HCT116 (cell line): ENCODE measurements at regions not wholly inside any gene's neighbourhood (a gene's known extent, or its start where the extent isn't known, plus 50 kb on each side); places are given as distances from the start of the nearest gene placed in this dataset.

Experiments
- ATAC-seq: fragments of 200-7000 bp; cut with Tn5 transposase; 2 replicates; pipeline ENCODE4 v1.9.1; 2020; ENCODE audit warnings: mild to moderate bottlenecking, moderate library complexity
- BruUV-seq: library from RNA; stranded (reverse); fragments of 400-500 nt; replicated peaks from 2 replicates; lab custom pipeline; 2021; lab: Mats Ljungman, UMichigan
- CTCF ChIA-PET: fragments of 300-600 bp; sonication (Branson Sonifier 250); formaldehyde crosslinking; loops from one replicate; lab custom pipeline; 2021; ENCODE audit warnings: antibody characterized with exemption; lab: Charles Lee
- POLR2A ChIA-PET: fragments of 300-600, 350-600 bp; sonication (Branson Sonifier 250); formaldehyde crosslinking; loops from one replicate; lab custom pipeline; 2021; ENCODE audit warnings: antibody characterized with exemption; lab: Charles Lee
- RAD21 ChIA-PET, 2 experiments: fragments of 300-600 bp; sonication (Branson Sonifier 250); formaldehyde crosslinking; loops; one replicate each; lab custom pipeline; 2023; ENCODE audit warnings: low total read pairs in 2 of 2; ENCODE audit not compliant: uncharacterized antibody in 2 of 2, unreplicated experiment in 2 of 2, low non-redundant PET in 1 of 2; lab: Charles Lee
- DNase-seq: peaks from one replicate; pipeline ENCODE4 v3.0.0-alpha.2; 2010; ENCODE audit warnings: low read depth, low spot score
- H2AFZ ChIP-seq: fragments of 200-600 bp; shearing (Covaris generic), sonication (generic); 2 replicates; pipeline ENCODE4 v1.6.1; 2017; ENCODE audit warnings: low read depth, mixed run types, mixed read lengths, antibody characterized with exemption, low read length; ENCODE audit not compliant: poor library complexity, severe bottlenecking
- H3K27ac ChIP-seq: 2 replicates; pipeline ENCODE4 v1.5.1; 2012; ENCODE audit warnings: low read depth, low read length
- H3K27me3 ChIP-seq: fragments of 200-600 bp; sonication (generic); 2 replicates; pipeline ENCODE4 v1.6.1; 2016; ENCODE audit warnings: mixed run types, low read length, mixed read lengths; ENCODE audit not compliant: insufficient read depth
- H3K36me3 ChIP-seq, 2 experiments: fragments of 200-500 bp in 1 of 2; fragments of 200-600 bp in 1 of 2; sonication (Bioruptor generic) in 1 of 2; sonication (generic) in 1 of 2; 2 replicates each; pipeline versions ENCODE4 v1.5.1 to v1.6.1; 2014 to 2016; ENCODE audit warnings: low read length in 2 of 2, inconsistent platforms in 1 of 2, mixed read lengths in 1 of 2, mixed run types in 1 of 2; ENCODE audit not compliant: insufficient read depth in 2 of 2, control insufficient read depth in 1 of 2
- H3K4me1 ChIP-seq, 2 experiments: fragments of 200-600 bp in 1 of 2; sonication (generic) in 1 of 2; 2 replicates each; pipeline versions ENCODE4 v1.5.1 to v1.6.1; 2012 to 2017; ENCODE audit warnings: low read length in 2 of 2, inconsistent platforms in 1 of 2, mild to moderate bottlenecking in 1 of 2, mixed read lengths in 1 of 2, mixed run types in 1 of 2, moderate library complexity in 1 of 2; ENCODE audit not compliant: insufficient read depth in 2 of 2, control insufficient read depth in 1 of 2
- H3K4me2 ChIP-seq: fragments of 200-600 bp; sonication (generic); 2 replicates; pipeline ENCODE4 v1.6.1; 2017; ENCODE audit warnings: mixed run types, low read length, mixed read lengths
- H3K4me3 ChIP-seq, 2 experiments: fragments of 200-600 bp in 1 of 2; sonication (generic) in 1 of 2; replicated peaks in 1 of 2; 2 replicates each; pipeline ENCODE4 v1.5.1; 2011 to 2016; ENCODE audit warnings: low read length in 2 of 2, control low read depth in 1 of 2, low read depth in 1 of 2, mild to moderate bottlenecking in 1 of 2, mixed read lengths in 1 of 2, mixed run types in 1 of 2
- H3K79me2 ChIP-seq: fragments of 200-600 bp; sonication (generic); 2 replicates; pipeline ENCODE4 v1.6.1; 2017; ENCODE audit warnings: mild to moderate bottlenecking, mixed run types, low read length, moderate library complexity, mixed read lengths; ENCODE audit not compliant: insufficient read depth
- H3K9ac ChIP-seq: fragments of 200-600 bp; sonication (generic); 2 replicates; pipeline ENCODE4 v1.6.1; 2016; ENCODE audit warnings: low read length, mixed read lengths
- H3K9me2 ChIP-seq: fragments of 200-600 bp; sonication (generic), shearing (Covaris generic); 2 replicates; pipeline ENCODE4 v1.6.1; 2017; ENCODE audit warnings: mixed run types, mild to moderate bottlenecking, moderate library complexity; ENCODE audit not compliant: insufficient read depth
- H3K9me3 ChIP-seq, 2 experiments: fragments of 200-500 bp in 1 of 2; fragments of 200-600 bp in 1 of 2; sonication (Bioruptor generic) in 1 of 2; sonication (generic) in 1 of 2; 2 replicates each; pipeline ENCODE4 v1.6.1; 2014 to 2017; ENCODE audit warnings: low read length in 2 of 2, mixed read lengths in 2 of 2, inconsistent platforms in 1 of 2, low read depth in 1 of 2, mild to moderate bottlenecking in 1 of 2, mixed run types in 1 of 2, moderate library complexity in 1 of 2; ENCODE audit not compliant: control insufficient read depth in 1 of 2, insufficient read depth in 1 of 2
- H4K20me1 ChIP-seq: fragments of 200-600 bp; sonication (generic), shearing (Covaris generic); 2 replicates; pipeline ENCODE4 v1.6.1; 2017; ENCODE audit warnings: mixed run types, mild to moderate bottlenecking, moderate library complexity; ENCODE audit not compliant: insufficient read depth
- ATF3 ChIP-seq: IDR thresholded peaks from 2 replicates; pipeline ENCODE4 v1.6.1; 2012
- CBX3 ChIP-seq: IDR thresholded peaks from 2 replicates; pipeline ENCODE4 v1.6.1; 2012; ENCODE audit warnings: low read depth
- CEBPB ChIP-seq: IDR thresholded peaks from 2 replicates; pipeline ENCODE4 v1.6.1; 2012; ENCODE audit warnings: low read depth
- CTCF ChIP-seq, 3 experiments: fragments of 200-600 bp in 1 of 3; sonication (generic) in 1 of 3; IDR thresholded peaks in 2 of 3; conservative IDR thresholded peaks in 1 of 3; 2 replicates each; pipeline ENCODE4 v1.5.1; 2012 to 2017; ENCODE audit warnings: low read depth in 2 of 3, low read length in 2 of 3, antibody characterized with exemption in 1 of 3, borderline replicate concordance in 1 of 3, control low read depth in 1 of 3, mild to moderate bottlenecking in 1 of 3, mixed read lengths in 1 of 3, mixed run types in 1 of 3, moderate library complexity in 1 of 3; ENCODE audit not compliant: insufficient read depth in 1 of 3
- EGR1 ChIP-seq: IDR thresholded peaks from 2 replicates; pipeline ENCODE4 v1.6.1; 2012; ENCODE audit warnings: low read depth
- ELF1 ChIP-seq: IDR thresholded peaks from 2 replicates; pipeline ENCODE4 v1.6.1; 2012; ENCODE audit warnings: low read depth, borderline replicate concordance
- EZH2phosphoT487 ChIP-seq: fragments of 200-600 bp; IDR thresholded peaks from 2 replicates; pipeline ENCODE4 v1.6.1; 2018; ENCODE audit warnings: antibody characterized with exemption, borderline replicate concordance
- JUND ChIP-seq: IDR thresholded peaks from 2 replicates; pipeline ENCODE4 v1.6.1; 2012
- MAX ChIP-seq: IDR thresholded peaks from 2 replicates; pipeline ENCODE4 v1.6.1; 2012
- POLR2A ChIP-seq: IDR thresholded peaks from 2 replicates; pipeline ENCODE4 v1.7.0; 2011; ENCODE audit warnings: borderline replicate concordance; ENCODE audit not compliant: insufficient read depth, insufficient read length; ENCODE audit errors: extremely low read depth
- POLR2AphosphoS5 ChIP-seq: IDR thresholded peaks from 2 replicates; pipeline ENCODE4 v1.6.1; 2011; ENCODE audit warnings: mild to moderate bottlenecking, low read depth, low read length, moderate library complexity
- REST ChIP-seq: IDR thresholded peaks from 2 replicates; pipeline ENCODE4 v1.6.1; 2012; ENCODE audit warnings: low read depth
- SIN3A ChIP-seq: IDR thresholded peaks from 2 replicates; pipeline ENCODE4 v1.6.1; 2012; ENCODE audit warnings: low read depth
- SP1 ChIP-seq: IDR thresholded peaks from 2 replicates; pipeline ENCODE4 v1.6.1; 2012; ENCODE audit warnings: low read depth
- SRF ChIP-seq: IDR thresholded peaks from 2 replicates; pipeline ENCODE4 v1.6.1; 2012; ENCODE audit warnings: low read depth
- TCF7L2 ChIP-seq: IDR thresholded peaks from 2 replicates; pipeline ENCODE4 v1.7.0; 2011; ENCODE audit warnings: borderline replicate concordance, inconsistent platforms; ENCODE audit not compliant: insufficient read depth, insufficient read length; ENCODE audit errors: extremely low read depth
- YY1 ChIP-seq: IDR thresholded peaks from 2 replicates; pipeline ENCODE4 v1.6.1; 2011; ENCODE audit warnings: low read length, low read depth, moderate library complexity, mild to moderate bottlenecking; ENCODE audit not compliant: insufficient replicate concordance; ENCODE audit errors: extremely low read depth
- ZNF274 ChIP-seq: fragments of 200-500 bp; sonication (Bioruptor generic); IDR thresholded peaks from 2 replicates; pipeline ENCODE4 v1.6.1; 2014; ENCODE audit warnings: mild to moderate bottlenecking, low read depth, low read length, inconsistent platforms
- intact Hi-C: fragments of 100-400 bp; cut with micrococcal nuclease; formaldehyde crosslinking; loops from 2 replicates; pipeline ENCODE4 v1.10.0; 2022

GRCh38 chr12:72901685-72902084 lies 629.5 kb downstream of the TRHDE start:
- Histone ChIP-seq H2AFZ (no peak overlapping the region), H3K4me2 (no peak overlapping the region), H3K27me3 (no peaks in the 10 kb centered on the region), H3K4me1 (no peaks in the 10 kb centered on the region), H3K27ac (no peak overlapping the region), H3K9ac (no peak overlapping the region), H3K9me3 (no peaks in the 10 kb centered on the region), H4K20me1 (no peaks in the 10 kb centered on the region), H3K79me2 (no peaks in the 10 kb centered on the region), H3K36me3 (no peaks in the 10 kb centered on the region), H3K4me3 (no peak overlapping the region), H3K9me2 (no peaks in the 10 kb centered on the region)
- ChIA-PET CTCF (no interaction called here), POLR2A (no interaction called here), RAD21 (no interaction called here)
- intact Hi-C loops: no loop called here
- TF ChIP-seq TCF7L2: no peak
- no peak for TF ChIP-seq ATF3
- TF ChIP-seq CBX3: no peak
- TF ChIP-seq ZNF274: no peak
- TF ChIP-seq POLR2AphosphoS5: no peak
- no peak for TF ChIP-seq ELF1
- TF ChIP-seq MAX: no peak
- DNase-seq (no peak), ATAC-seq (no peak)
- no TSS peak for BruUV-seq

GRCh38 chr12:72925716-72926115 lies 653.5 kb downstream of the TRHDE start:
- no peaks in the 10 kb centered on the region for H3K36me3 ChIP-seq
- ChIA-PET POLR2A (no interaction called here), CTCF (no interaction called here), RAD21 (no interaction called here)
- no TSS peak for BruUV-seq
- H3K4me3 ChIP-seq: no peak overlapping the region
- H2AFZ ChIP-seq: no peak overlapping the region
- no peak overlapping the region for H3K4me2 ChIP-seq
- no peaks in the 10 kb centered on the region for H4K20me1 ChIP-seq
- H3K27me3 ChIP-seq: no peaks in the 10 kb centered on the region
- H3K9ac ChIP-seq: no peak overlapping the region
- intact Hi-C loops: no loop called here
- no peaks in the 10 kb centered on the region for H3K9me3 ChIP-seq
- H3K79me2 ChIP-seq: no peaks in the 10 kb centered on the region
- no peaks in the 10 kb centered on the region for H3K9me2 ChIP-seq
- DNase-seq (no peak), ATAC-seq (no peak)
- no peak overlapping the region for H3K27ac ChIP-seq
- no peaks in the 10 kb centered on the region for H3K4me1 ChIP-seq
- TF ChIP-seq POLR2A (no peak), SRF (no peak), EGR1 (no peak), SP1 (no peak), EZH2phosphoT487 (no peak), YY1 (no peak), JUND (no peak), CTCF (IDR thresholded peaks at IDR 0.05 in 2 of 3, conservative IDR thresholded peaks at IDR 0.05 in 1 of 3; ENCODE audit: borderline replicate concordance in 1 of 3, insufficient read depth in 1 of 3, low read depth in 2 of 3, low read length in 2 of 3) (no peak), SIN3A (no peak), CBX3 (no peak), REST (no peak), CEBPB (no peak)
